ENCODE measurements at regions not wholly inside any gene's neighbourhood (a gene's known extent, or its start where the extent isn't known, plus 50 kb on each side); places are given as distances from the start of the nearest gene placed in this dataset.
"Not testable (repeated sequence)": the region's sequence is repeated elsewhere in the genome, so short reads cannot be mapped to it uniquely, and the experiment has no call there.

DNA sequence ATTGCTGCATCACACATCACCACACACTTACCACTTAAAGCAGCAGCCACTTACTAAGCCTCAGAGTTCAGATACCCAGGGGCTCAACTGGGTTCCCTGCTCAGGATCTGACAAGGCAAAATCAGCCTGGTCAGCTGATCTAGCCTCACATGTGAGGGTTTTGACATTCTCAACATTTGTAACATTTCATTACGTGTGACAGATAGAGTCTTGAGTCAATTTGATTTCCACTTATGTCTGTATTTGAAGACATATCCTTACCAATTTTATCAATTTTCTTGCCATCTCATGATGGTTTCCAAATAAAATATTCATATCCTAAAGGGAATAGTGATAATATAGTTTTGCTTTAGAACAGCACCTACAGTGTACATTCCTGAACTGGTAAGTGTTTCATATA lies 494.7 kb upstream of the PFKP start:
- H3K9me3 Mint-ChIP-seq, result no peaks in the 10 kb centered on the region
- no peaks in the 10 kb centered on the region for H3K36me3 Mint-ChIP-seq
- TF ChIP-seq, protein P1, sequence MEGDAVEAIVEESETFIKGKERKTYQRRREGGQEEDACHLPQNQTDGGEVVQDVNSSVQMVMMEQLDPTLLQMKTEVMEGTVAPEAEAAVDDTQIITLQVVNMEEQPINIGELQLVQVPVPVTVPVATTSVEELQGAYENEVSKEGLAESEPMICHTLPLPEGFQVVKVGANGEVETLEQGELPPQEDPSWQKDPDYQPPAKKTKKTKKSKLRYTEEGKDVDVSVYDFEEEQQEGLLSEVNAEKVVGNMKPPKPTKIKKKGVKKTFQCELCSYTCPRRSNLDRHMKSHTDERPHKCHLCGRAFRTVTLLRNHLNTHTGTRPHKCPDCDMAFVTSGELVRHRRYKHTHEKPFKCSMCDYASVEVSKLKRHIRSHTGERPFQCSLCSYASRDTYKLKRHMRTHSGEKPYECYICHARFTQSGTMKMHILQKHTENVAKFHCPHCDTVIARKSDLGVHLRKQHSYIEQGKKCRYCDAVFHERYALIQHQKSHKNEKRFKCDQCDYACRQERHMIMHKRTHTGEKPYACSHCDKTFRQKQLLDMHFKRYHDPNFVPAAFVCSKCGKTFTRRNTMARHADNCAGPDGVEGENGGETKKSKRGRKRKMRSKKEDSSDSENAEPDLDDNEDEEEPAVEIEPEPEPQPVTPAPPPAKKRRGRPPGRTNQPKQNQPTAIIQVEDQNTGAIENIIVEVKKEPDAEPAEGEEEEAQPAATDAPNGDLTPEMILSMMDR (conservative IDR thresholded peaks at IDR 0.05), result no peak
- peaks cover 7% of the 10 kb centered on the region for H3K27me3 Mint-ChIP-seq
- H3K4me3 Mint-ChIP-seq, result no peak overlapping the region
- DNase-seq (ENCODE audit: extremely low spot score, unreplicated experiment), result no peak
- H3K4me1 Mint-ChIP-seq (ENCODE audit: unreplicated experiment), result no peaks in the 10 kb centered on the region
- H3K27ac Mint-ChIP-seq, result no peak overlapping the region

DNA sequence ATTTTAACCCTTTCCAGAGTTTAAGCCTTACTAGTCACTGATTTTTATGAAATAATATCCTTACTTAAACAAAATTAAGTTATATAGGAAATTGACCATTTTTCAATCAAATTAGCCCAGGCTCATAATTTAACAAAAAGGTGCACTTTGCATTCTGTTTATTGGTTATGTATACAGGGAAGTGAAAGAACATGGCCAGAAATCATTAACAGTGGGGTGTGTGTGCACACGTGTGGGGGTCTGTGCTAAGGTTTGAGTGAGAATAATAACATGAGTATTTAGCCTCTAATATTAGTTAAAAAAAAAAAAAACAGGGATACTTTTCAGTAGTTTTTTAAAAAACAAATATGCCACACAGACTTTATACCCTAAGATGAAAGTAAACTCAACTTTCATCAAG lies 510.5 kb upstream of the PFKP start:
- H3K4me3 Mint-ChIP-seq, result no peak overlapping the region
- TF ChIP-seq, protein P1 (conservative IDR thresholded peaks at IDR 0.05), result no peak
- H3K9me3 Mint-ChIP-seq, result no peaks in the 10 kb centered on the region
- H3K27ac Mint-ChIP-seq, result no peak overlapping the region
- no peak for DNase-seq (ENCODE audit: extremely low spot score, unreplicated experiment)
- H3K4me1 Mint-ChIP-seq (ENCODE audit: unreplicated experiment), result no peaks in the 10 kb centered on the region
- no peaks in the 10 kb centered on the region for H3K27me3 Mint-ChIP-seq
- H3K36me3 Mint-ChIP-seq, result no peaks in the 10 kb centered on the region

DNA sequence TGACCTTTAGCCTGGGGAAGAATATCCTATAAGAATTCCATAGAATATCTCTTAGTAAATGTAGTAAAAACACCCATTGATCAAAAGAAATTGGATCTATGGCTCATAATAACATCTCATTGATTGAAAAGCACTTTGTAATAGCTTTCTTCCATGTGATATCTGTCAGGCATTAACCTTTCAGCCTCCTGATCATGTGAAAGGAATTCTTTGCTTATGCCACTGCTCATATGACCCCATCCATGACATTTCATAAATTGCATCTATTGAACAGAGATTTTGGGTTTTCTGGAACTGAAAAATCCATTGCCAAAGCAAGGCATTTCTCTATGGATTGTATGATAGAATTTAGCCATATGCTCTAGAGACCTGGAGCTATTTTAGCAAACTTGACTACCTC lies 519.3 kb upstream of the PFKP start:
- no peak for DNase-seq (ENCODE audit: extremely low spot score, unreplicated experiment)
- Mint-ChIP-seq H3K27me3 (peaks cover 5% of the 10 kb centered on the region), H3K36me3 (no peaks in the 10 kb centered on the region), H3K9me3 (peaks cover 4% of the 10 kb centered on the region), H3K4me1 (ENCODE audit: unreplicated experiment) (no peaks in the 10 kb centered on the region), H3K27ac (no peak overlapping the region), H3K4me3 (no peak overlapping the region)
- TF ChIP-seq, protein P1 (conservative IDR thresholded peaks at IDR 0.05), result no peak

DNA sequence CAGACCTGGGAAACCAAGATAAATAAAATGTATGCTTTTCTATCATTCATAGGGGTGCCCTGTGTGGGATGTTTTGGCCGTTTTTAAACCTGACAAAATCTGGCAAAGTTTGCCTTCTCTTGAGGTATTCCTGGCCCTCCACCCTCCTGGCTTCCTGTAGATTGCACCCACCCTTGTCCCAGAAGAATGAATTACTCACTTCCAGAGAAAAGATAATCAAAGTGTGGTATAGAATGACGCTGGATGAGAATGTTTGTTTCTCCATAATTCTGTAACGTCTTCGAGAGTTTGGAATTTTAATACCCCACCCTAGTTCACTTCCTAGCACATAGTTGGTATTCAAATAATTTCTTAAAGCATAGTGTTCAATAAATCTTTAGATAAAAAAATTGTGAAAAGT lies 519.7 kb upstream of the PFKP start:
- H3K27me3 Mint-ChIP-seq, result peaks cover 5% of the 10 kb centered on the region
- H3K9me3 Mint-ChIP-seq, result peaks cover 4% of the 10 kb centered on the region
- no peak overlapping the region for H3K4me3 Mint-ChIP-seq
- DNase-seq (ENCODE audit: extremely low spot score, unreplicated experiment), result no peak
- no peak overlapping the region for H3K27ac Mint-ChIP-seq
- H3K4me1 Mint-ChIP-seq (ENCODE audit: unreplicated experiment), result no peaks in the 10 kb centered on the region
- no peaks in the 10 kb centered on the region for H3K36me3 Mint-ChIP-seq
- TF ChIP-seq, protein P1 (conservative IDR thresholded peaks at IDR 0.05), result no peak

DNA sequence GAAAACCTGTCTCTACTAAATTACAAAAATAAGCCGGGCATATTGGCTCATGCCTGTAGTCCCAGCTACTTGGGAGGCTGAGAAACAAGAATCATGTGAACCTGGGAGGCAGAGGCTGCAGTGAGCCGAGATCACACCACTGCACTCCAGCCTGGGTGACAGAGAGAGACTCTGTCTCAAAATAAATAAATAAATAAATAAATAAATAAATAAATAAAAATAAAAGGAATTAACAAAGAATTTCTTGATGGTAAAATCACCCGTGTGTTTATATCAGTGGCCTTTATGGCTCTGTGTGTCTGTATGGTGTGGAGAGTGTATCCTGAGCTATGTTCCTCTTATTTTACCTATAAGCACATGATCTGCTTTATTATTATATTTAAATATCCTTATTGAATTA lies 520.5 kb upstream of the PFKP start:
- not testable (repeated sequence) for H3K4me3 Mint-ChIP-seq; H3K36me3 Mint-ChIP-seq; H3K9me3 Mint-ChIP-seq; H3K27ac Mint-ChIP-seq; DNase-seq (ENCODE audit: extremely low spot score, unreplicated experiment); H3K4me1 Mint-ChIP-seq (ENCODE audit: unreplicated experiment); H3K27me3 Mint-ChIP-seq

DNA sequence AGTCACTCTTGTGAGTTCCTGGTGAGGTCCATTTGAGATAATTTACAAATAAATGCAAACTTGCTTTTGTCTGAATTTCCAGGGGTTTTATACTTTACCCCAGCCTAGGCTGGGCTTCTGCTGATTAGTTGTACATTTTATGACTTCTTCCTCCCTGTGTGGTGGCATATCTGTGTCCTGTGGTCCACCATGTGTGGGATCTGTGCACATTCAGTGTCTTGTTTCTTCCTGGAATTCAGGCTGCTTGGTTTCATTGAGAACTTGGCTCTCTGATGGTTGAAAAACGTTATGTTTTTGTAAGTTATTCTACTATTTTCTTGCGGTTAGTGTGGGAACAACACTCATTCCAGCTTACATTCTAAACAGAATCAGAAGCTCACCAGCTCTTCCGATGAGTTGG lies 523.4 kb upstream of the PFKP start:
- H3K27me3 Mint-ChIP-seq, result peaks cover 13% of the 10 kb centered on the region
- peaks cover 4% of the 10 kb centered on the region for H3K9me3 Mint-ChIP-seq
- no peaks in the 10 kb centered on the region for H3K36me3 Mint-ChIP-seq
- TF ChIP-seq, protein P1 (conservative IDR thresholded peaks at IDR 0.05), result no peak
- H3K27ac Mint-ChIP-seq, result no peak overlapping the region
- H3K4me3 Mint-ChIP-seq, result no peak overlapping the region
- DNase-seq (ENCODE audit: extremely low spot score, unreplicated experiment), result no peak
- H3K4me1 Mint-ChIP-seq (ENCODE audit: unreplicated experiment), result peaks cover 4% of the 10 kb centered on the region
